GM12875 (cell line): ENCODE measurements at regions not wholly inside any gene's neighbourhood (a gene's known extent, or its start where the extent isn't known, plus 50 kb on each side); places are given as distances from the start of the nearest gene placed in this dataset.

ENCODE experiments used
- H3K4me3 ChIP-seq: one replicate; pipeline ENCODE4 v1.5.1; 2011; ENCODE audit warnings: low read depth, low read length, control low read depth
- CTCF ChIP-seq: IDR thresholded peaks from 2 replicates; pipeline ENCODE4 v1.5.1; 2011; ENCODE audit warnings: low read depth, mild to moderate bottlenecking, control low read depth, inconsistent platforms, low read length, moderate library complexity, borderline replicate concordance; ENCODE audit not compliant: insufficient read depth

DNA sequence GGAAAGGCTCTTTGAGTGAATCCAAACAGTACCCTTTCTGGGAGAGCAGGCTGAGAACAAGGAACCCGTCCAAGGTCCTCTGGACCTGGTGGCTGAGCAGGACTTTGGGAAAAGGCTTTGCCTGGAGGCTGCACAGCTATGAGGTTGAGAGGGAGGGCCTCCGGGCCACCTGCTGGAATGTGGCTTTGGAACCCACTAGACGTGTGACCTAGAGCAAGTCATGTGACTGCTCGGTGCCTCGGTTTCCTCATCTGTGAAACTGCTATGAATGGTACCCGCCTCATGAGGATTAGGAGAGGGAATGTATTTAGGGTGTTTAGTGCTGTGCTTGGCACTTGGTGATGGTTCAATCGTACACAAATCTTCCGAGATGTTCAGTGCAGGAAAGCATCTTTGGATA lies 50.4 kb downstream of the HAPSTR1 start:
- no peak overlapping the region for H3K4me3 ChIP-seq
- no peak for TF ChIP-seq CTCF

DNA sequence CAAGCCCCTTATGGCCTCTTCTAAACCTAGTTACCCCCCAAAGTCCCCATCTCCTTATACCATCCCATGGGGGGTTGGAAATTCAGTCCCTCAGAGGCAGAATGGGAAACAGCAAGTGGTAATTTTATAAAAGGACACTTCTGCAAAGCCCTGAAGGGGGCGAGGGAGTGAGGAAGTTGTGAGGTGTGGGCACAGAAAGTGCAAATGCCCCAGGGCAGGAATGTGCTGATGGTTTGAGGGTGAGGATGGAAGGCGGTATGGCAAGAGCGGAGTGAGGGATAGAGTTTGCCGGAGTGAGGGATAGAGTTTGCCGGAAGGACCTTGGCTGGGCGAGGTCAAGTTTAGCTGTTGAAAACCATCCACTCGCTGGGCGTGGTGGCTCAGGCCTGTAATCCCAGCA lies 52.7 kb downstream of the HAPSTR1 start:
- TF ChIP-seq CTCF: no peak
- no peak overlapping the region for H3K4me3 ChIP-seq

DNA sequence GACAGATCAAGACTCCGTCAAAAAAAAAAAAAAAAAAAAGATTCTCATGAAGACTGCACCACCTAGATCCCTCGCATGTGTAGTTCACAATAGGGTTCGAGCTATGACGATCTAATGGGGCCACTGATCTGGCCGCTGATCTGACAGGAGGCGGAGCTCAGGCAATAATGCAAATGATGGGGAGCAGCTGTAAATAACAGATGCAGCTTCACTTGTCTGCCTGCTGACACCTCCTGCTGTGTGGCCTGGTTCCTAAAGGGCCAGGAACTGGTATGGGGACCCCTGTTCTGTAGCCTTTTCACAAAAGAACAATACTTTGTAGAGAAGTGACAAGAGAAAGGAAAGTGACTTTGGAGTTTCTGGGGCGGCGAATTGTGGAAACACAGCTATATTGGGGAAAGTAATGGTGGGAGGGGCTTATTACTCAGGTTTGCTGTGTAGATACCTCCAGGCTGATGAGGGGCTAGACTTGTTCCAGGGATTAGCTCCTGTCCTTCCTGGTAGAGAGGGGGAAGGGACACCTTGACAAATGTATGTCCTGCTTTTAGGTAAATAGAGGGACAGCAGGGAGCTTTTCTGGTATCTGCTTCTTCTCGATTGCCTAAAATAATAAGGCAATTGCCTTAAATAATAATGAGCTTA lies 57.1 kb downstream of the HAPSTR1 start:
- no peak overlapping the region for H3K4me3 ChIP-seq
- TF ChIP-seq CTCF: no peak

- no peak overlapping the region for H3K4me3 ChIP-seq
- no peak for TF ChIP-seq CTCF
Measured at GRCh38 chr16:9151074-9151473, 59.6 kb downstream of the HAPSTR1 start.

DNA sequence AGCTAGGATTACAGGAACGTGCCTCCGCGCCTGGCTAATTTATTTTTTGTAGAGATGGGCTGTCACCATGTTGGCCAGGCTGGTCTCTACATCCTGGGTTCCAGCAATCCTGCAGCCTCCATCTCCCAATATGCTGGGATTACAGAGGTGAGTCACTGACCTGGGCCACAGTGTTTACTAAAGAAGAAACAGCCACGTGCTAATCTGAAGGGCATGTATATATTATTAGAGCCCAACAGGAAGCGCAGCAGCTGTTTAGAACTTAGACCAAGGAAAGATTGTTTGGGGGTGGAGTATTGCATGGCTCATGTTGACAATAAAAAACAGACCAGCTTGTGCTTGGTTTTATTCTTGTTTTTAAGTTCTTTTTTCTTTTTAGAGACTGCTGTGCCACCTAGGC lies 60.2 kb downstream of the HAPSTR1 start:
- TF ChIP-seq CTCF: no peak

GRCh38 chr16:9152649-9153501 lies 61.4 kb downstream of the HAPSTR1 start:
- H3K4me3 ChIP-seq: no peak overlapping the region
- no peak for TF ChIP-seq CTCF

More for the DNA sequence above, 60.2 kb downstream of the HAPSTR1 start:
- H3K4me3 ChIP-seq: no peak overlapping the region

- no peak for TF ChIP-seq CTCF
- no peak overlapping the region for H3K4me3 ChIP-seq
Measured at GRCh38 chr16:9153502-9153864, 62.0 kb downstream of the HAPSTR1 start.
